GM19240 (cell line): ENCODE measurements at regions not wholly inside any gene's neighbourhood (a gene's known extent, or its start where the extent isn't known, plus 50 kb on each side); places are given as distances from the start of the nearest gene placed in this dataset.
"Not testable (repeated sequence)": the region's sequence is repeated elsewhere in the genome, so short reads cannot be mapped to it uniquely, and the experiment has no call there.

Experiments used
- DNase-seq: peaks from one replicate; pipeline ENCODE4 v3.0.0; 2011; ENCODE audit warnings: low spot score; ENCODE audit not compliant: insufficient read length

DNA sequence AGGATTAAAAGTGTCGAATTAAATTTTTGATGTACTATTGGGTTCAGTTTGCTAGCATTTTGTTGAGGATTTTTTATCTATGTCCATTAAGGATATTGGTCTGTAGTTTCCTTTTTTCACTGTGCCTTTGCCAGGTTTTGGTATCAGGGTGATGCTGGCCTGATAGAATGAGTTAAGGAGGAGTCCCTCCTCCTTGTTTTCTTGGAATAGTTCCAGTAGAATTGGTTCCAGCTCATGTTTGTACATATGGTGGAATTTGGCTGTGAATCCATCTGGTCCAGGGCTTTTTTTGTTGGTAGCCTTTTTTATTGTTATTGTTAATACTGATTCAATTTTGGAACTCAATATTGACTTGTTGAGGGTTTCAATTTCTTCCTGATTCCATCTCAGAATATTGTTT lies 141.8 kb downstream of the SIM1 start:
- DNase-seq: no peak

DNA sequence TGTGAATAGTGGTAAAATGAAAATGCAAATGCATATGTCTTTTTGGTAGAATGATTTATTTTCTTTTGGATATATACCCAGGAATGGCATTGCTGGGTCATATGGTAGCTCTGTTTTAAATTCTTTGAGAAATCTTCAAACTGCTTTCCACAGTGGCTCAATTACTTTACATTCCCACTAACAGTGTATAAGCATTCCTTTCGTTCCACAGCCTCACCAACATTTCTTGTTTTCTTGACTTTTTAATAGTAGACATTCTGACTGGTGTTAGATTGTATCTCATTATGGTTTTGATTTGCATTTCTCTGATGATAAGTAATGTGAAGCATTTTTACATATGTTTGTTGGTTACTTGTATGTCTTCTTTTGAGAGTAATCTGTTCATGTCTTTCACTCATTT lies 144.0 kb downstream of the SIM1 start:
- DNase-seq: no peak

DNA sequence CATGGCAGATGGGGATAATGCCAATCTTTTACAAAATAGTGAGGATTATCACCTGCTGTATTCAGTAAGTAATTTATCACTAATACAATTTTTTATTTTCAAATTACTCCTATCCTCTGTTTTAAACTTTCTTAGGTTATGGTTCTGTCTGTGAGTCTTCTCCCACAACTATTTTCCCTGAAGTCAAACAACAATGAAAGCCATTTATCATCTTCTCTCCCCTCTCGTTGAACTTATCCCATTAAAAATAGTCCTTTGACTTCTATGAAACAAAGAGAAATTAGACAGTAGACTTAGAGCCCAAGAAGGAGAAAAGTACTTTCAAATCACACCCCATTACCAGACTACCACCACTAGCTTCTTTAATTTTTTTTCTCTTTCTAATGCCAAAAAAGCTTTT lies 147.7 kb downstream of the SIM1 start:
- no peak for DNase-seq

DNA sequence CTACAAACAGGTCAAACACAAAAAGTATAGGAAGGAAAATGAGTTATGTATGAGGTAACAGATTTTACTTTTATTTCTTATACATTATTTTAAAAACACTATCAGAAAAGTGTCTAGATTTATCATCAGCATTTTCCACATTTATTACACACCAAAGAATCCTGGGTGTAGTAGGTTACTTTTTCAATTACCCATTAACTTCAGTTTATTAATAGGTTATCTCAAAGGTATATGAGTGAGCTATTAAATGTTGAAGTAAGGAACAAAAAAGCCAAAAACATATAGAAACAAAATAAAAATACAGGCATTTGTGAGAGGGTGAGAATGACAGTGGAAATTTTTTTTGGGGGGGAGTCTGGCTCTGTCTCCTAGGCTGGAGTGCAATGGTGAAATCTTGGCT lies 150.5 kb downstream of the SIM1 start:
- no peak for DNase-seq

DNA sequence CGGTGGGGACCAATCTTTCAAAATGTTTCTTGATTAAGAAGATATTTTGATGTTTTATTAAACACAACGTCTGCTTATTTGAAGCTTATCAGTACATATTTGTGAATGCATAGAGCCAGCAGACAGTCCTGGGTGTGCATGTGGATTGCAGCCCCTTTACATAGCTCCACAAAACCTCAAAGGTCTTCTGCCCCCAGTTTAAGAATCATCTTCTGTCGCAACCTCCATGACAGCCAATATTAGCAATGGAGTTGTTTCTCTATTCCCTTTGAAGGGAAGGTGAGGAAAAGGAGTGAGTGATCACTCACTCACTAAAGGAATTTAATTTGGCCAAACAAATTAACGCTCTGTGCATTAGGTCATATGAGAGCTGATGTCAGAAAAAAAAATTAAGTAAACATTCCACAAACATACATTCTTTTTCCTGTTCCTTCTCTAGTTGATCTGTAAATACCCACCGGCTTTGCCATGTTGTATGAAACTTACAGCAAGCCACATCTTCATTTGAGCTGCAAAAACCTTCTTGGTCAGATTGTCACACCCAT lies 152.9 kb downstream of the SIM1 start:
- no peak for DNase-seq

DNA sequence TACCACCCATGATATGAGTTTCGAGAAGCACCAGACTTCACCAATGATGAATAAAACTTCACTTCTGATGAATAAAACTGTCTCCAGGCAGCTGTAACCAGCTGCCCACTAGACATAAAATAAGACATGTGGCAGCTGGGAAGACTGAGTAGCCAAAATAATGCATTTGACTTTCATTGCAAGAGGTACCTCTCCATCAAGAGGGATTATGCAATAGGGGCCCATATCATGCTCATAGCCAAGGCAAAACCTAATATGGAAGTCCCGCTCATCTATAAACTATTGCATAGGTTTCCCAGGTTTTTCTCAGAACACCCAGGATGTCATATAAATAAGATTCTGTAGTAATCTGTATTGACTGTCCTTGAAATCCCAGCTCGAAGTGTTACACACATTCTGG lies 155.5 kb downstream of the SIM1 start:
- no peak for DNase-seq

DNA sequence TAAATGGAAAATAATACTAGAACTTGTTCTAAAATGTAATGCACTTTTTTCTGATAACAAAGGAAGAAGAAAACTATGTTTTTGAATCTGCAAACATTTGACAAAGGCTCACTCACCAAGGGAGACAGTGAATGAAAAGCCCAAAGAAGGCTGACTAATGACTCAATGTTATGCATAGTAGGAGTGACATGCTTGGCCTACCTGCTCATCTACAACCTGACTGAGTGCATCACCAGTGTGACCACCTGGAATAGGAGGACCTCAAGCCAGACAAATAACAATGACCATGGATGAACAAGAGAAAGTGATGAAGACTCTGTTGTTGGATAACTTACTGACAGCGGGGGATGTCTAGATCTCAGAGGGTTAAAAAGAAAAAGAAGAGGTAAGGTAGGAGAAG lies 157.2 kb downstream of the SIM1 start:
- no peak for DNase-seq

DNA sequence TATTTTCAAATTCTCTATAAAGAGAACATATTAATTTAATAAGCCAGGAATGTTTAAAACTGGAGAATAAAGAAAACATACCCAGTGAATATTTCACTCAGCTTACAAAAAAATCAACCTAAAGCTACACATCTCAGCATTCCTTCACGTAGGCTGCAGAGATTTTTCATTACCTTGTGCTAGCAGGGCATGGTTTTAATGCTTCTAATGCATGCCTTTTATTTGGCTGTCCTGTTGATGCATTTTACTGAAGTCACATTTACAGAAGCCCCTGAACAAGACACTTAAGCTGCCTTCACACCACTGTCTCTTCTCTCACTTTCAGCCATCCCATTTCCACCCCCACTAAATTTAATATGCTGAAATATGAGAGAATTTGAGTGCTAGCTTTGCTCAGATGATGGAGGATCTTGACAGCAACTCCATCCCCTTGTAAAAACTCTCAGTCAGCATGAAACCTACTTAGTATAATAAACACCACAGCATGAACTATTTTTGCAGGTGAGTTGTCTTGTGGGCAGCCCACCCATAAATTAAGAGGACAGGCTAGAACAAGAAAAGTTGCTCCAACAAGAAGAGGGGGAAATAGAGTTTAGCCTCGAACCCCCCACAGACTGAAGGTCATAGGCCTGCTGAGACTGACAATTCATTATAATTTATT lies 159.4 kb downstream of the SIM1 start:
- no peak for DNase-seq

DNA sequence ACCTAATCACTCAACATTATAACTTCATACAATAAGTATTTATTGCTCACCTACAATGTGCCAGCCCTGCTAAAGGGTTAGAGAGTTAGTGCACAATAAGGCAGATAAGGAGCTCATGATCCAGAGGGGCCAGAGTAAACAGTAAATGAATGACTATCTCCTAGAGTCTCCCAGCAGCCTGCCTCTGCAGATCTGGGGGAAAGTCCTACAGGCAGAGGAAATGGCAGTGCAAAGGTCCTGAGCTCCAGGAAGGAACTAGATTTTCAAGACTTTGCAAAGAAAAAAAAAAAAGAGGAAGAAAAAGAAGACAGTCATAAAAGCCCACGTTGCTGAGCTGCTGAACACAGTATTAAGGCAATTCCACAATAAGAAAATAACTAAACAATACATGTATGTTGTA lies 160.1 kb downstream of the SIM1 start:
- no peak for DNase-seq

DNA sequence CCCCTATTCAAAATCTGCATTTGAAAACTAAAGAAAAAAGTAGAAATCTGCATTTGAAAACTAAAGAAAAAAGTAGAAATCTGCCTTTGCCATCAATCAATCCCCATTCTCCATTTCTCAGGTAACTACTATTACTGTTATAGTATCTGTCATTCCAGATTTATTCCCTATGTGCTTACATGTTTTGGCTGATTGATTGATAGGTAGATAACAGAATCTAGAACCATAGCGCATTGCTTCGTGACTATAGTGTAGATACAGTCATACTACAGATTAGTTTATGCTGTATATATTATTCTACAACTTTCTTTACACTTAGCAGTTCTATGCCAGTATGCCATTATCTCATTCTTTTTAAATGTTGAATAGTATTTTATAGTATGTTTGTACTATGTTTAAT lies 163.0 kb downstream of the SIM1 start:
- no peak for DNase-seq

DNA sequence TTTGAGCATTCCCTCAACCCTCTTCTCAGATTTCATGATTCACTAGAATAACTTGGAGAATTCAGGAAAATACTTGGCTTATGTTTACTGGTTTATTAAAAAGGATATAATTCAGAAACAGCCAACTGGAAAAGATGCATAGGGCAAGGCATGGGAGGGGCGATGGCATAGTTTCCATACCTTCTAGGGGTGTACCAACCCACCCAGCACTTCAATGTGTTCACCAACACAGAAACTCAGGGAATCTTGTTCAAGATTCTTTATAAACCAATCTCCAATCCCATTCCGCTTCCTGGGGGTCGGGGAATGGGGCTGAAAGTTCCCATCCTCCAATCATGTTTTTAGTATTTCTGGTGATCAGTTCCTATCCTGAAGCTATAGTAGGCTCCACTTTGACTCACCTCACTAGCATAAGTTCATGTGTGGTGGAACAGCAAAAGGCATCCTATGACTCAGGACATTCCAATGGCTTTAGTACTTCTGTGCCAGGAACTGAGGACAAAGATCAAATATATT lies 164.4 kb downstream of the SIM1 start:
- DNase-seq: no peak

DNA sequence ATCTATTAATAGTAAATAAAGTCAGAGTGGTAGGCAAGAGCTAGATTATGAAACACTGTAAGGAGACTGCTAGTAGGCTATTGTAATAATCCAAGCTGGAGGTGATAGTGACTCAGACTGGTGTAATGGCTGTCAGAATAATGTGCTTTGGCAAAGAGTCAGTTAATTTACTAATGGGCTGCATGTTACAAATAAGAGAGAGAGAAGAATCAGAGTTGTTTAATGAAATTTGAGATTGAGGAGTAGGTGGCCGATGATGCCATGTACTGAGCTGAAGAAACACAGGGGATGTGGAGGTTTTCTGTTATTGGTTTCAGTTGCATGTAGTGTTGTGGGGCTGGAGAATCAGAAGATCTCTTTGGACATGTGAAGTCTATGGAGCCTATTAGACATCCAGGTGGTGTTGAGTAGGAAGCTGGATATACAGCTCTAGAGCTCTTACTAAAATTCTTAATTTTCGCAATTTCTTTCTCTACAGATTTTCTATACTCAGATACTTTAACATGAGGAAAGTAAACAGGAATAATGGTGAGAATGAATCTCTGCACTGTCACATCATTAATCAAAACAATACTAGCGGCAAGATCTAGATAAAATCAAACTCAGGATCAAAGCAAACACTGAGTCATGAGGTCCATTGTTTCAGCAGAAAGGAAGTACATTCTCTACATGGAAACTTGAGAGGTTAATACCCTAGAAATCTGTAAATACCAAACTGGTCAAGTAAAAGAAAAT lies 167.7 kb downstream of the SIM1 start:
- DNase-seq: no peak

DNA sequence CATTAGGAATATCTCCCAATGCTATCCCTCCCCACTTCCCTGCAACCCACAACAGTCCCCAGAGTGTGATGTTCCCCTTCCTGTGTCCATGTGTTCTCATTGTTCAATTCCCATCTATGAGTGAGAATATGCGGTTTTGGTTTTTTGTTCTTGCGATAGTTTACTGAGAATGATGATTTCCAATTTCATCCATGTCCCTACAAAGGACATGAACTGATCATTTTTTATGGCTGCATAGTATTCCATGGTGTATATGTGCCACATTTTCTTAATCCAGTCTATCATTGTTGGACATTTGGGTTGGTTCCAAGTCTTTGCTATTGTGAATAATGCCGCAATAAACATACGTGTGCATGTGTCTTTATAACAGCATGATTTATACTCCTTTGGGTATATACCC lies 169.5 kb downstream of the SIM1 start:
- not testable (repeated sequence) for DNase-seq

DNA sequence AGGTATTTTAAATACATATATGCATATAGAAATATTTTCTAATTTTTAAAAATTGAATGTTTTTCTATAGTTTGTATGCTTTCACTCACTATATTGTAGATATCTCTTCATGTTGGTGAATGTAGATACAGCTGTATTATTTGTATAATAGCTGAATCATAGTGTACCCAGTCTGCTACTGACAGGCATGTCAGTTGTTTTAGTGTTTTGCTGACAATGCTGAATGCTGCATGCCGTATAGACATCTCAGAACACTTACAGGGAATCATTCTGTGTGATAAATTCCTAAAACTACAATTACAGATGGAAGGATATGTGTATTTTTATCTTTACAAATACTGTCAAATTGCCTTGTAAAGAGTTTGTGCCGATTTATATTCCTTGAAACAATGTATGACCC lies 175.4 kb downstream of the SIM1 start:
- no peak for DNase-seq

DNA sequence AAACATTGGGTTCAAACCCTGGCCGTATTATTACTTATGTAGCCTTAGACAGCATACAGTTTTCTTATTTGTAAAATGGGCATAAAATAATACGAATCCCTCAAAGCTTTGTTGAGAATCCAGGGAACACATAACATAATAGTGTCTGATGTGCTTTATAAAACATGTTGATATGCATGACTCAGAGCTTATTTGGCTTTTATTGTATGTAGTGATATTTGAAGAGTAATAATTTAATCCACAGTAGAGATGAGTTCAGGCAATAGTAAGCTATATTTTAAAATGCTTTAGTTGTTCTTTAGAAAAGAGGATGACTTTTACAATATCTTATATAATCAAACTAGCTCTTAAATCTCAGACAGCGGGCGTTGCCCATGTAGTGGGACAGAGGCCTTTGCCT lies 176.4 kb downstream of the SIM1 start:
- DNase-seq: no peak

DNA sequence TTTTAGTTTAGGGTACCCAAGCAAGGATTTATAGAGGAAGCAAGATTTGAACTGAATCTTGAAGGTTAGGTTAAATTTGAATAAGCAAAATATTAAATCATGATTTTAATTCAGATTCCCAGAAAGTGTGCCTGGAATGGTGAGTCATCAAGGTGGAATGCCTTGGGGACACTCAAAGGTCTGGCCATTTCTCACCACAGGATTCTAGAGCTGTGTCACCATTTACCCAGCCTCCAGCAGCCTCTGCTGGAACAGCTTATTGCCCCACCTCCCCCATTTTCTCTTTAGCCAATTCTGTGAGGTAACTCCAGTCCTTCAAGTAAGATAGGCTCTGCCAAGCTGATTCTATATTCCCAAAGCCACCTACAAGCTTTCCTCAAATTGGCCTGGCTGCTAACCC lies 181.4 kb downstream of the SIM1 start:
- no peak for DNase-seq

DNA sequence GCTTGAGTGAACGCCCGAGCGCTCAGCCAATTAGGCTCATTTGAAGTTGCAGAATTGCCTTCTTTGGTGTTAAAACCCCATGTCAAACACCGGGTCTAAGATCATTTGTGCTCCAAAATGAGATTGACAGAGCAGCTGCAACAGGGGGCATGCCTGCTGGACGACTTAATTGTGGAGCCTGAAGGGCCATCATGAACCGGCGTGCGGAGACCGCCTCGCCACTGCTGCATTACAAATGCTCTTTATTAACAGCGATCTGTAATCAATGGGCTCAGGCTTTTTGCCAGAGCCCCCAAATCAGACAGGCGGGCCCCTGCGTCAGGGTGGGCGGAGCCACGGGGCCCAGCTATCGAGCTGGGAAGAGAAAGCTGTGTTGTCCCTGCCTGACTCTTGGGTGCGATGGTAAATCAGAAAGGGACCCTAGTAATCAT lies 183.2 kb downstream of the SIM1 start:
- no peak for DNase-seq

DNA sequence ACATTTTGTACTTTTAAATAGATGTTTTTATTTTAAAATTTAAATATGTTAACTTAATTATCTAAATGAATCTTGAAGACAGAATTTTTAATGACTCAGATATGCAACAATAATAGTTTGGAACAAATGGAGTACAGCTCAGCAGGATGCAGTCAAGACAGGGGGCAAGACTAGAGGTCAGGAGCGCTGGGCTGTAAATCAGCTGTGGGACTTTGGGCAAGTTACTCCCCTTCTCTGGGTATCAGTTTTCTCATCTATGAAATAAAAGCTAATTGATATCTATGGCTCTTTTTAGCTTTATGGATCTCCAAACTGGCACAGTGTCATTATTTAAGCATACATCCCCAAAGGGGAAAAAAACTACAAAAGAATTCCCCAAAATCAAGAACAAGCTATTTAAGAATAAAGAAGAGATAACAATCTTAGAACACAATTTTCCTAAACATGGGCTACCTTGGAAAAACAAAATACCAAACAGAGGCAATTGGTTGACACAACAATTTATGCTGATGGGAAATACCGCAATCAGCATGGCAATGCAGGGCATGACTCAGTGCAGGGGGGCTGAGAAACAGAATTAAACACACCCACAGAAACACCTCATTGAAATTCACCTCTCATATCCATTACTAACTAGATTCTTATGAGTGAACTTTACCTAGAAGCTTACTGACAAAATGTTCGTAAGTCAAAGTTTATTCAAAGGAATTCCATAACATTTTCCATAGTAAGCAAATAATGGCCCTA lies 188.2 kb downstream of the SIM1 start:
- no peak for DNase-seq

DNA sequence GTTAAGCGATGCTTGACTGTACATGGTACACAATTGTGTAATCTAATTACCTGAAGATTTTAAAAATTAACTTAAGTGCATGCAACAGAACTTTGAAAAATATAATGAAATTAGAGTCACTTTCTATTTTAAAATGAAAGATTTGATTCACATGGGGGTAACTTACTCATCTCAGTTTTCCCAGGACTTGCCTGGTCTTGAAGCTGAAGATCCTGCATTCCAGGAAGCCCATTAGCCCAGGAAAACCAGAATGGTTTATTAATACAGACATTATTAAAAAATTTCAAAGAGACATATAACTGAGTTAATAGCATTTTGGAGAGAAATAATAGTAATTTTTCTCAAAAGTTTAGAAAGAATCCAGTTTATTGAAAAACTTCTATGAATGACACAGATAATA lies 190.6 kb downstream of the SIM1 start:
- DNase-seq: no peak

DNA sequence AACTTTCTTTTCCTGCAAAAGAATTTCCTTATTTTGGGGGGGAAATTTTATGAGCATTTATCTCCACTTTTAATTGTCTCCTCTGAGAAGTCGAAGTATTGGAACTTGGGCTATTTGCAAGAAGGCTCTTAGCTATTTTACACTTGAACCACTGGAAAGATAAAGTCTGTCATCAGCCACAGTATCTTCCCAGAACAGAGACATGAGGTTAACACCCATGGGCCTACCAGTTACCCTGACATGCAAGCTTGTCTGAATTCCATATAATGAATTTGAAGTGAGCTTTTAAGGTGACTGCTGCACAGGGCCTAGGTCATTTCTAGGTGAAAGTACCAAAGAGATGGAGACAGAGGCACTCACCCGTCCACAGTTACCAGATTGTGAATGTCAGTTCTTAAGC lies 193.1 kb downstream of the SIM1 start:
- no peak for DNase-seq

DNA sequence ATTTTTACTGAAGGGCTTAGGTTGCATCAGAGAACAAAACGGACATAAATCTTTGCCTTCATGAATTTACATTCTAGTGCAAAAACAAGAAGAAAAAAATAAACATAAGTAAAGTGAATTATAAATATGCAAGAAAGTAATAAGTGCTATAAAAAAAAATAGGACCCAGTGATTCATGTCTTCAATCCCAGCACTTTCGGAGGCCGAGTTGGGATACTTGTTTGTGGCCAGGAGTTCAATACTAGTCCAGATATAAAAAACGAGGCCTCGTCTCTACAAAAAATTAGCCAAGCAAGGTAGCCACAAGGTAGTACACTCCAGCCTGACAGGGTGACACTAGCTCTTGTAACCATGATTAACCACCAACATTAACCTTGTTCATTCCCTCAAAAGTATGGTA lies 193.5 kb downstream of the SIM1 start:
- no peak for DNase-seq

DNA sequence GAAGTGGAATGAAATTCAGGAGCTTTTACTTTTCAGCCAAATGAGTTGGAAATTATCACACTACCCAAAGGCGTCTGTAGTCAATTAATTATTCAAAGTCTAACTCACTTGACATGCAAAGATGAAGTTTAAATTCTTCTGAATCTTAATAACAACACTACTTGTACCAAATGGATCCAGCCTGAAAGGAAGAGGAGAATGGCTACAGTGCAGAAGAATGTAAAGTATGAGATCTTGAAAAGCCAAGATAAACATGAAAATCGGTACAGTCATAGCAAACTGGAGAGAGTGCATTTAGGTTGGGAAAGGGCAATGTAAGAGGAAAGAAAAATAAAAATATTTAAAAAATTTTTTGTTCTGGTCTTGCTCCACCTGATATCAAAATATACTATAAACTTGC lies 195.5 kb downstream of the SIM1 start:
- no peak for DNase-seq
